ENCODE measurements at regions not wholly inside any gene's neighbourhood (a gene's known extent, or its start where the extent isn't known, plus 50 kb on each side); places are given as distances from the start of the nearest gene placed in this dataset.
A peak's percentile ranks its signal among the peaks of the same experiment; 100 is the strongest.

GRCh38 chr17:6908807-6909206 is 77.3 kb upstream of the TEKT1 start:
- ATAC-seq (no peak), DNase-seq (no peak)
- no peaks in the 10 kb centered on the region for H3K36me3 ChIP-seq
- 93% methylated on average over 3 of the region's 5 CpGs for WGBS (ENCODE audit: insufficient coverage, low coverage, low lambda C conversion rate, missing lambda C conversion rate)
- no peak for TF ChIP-seq POLR2A (IDR thresholded peaks at IDR 0.05)
- TF ChIP-seq, protein P1, sequence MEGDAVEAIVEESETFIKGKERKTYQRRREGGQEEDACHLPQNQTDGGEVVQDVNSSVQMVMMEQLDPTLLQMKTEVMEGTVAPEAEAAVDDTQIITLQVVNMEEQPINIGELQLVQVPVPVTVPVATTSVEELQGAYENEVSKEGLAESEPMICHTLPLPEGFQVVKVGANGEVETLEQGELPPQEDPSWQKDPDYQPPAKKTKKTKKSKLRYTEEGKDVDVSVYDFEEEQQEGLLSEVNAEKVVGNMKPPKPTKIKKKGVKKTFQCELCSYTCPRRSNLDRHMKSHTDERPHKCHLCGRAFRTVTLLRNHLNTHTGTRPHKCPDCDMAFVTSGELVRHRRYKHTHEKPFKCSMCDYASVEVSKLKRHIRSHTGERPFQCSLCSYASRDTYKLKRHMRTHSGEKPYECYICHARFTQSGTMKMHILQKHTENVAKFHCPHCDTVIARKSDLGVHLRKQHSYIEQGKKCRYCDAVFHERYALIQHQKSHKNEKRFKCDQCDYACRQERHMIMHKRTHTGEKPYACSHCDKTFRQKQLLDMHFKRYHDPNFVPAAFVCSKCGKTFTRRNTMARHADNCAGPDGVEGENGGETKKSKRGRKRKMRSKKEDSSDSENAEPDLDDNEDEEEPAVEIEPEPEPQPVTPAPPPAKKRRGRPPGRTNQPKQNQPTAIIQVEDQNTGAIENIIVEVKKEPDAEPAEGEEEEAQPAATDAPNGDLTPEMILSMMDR (IDR thresholded peaks at IDR 0.05): no peak
- intact Hi-C loops (cut with DNase I): no loop called here
- H3K4me3 ChIP-seq: no peak overlapping the region
- H3K27ac ChIP-seq: no peak overlapping the region
- no peaks in the 10 kb centered on the region for H3K4me1 ChIP-seq
- H3K9me3 ChIP-seq: no peaks in the 10 kb centered on the region
- no peaks in the 10 kb centered on the region for H3K27me3 ChIP-seq

DNA sequence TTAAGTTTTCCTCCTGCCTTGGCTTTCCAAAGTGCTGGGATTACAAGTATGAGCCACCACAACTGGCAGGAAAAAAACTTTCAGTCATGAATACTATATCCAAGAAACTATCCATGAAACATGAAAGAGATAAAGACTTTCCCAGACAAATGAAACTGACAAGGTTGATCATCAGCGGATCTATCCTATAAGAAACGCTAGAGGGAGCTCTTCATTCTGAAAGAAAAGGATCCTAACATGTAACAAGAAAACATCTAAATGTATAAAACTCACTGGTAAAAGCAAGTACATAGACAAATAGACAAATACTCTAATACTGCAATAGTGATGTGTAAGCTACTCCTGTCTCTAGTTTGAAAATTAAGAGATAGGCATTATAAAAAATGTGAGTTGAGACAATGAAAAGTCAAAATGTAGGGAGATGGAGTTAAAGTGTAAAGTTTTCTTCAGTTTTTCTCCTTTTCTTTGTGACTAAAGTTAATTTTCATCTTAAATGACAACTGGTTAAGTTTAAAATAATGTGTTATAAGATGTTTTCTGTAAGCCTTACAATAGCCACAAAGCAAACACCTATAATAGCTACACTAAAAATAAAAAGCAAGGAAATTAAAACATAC is 79.6 kb upstream of the TEKT1 start:
- 6% methylated on average over 2 of the region's 2 CpGs for WGBS (ENCODE audit: insufficient coverage, low coverage, low lambda C conversion rate, missing lambda C conversion rate)
- intact Hi-C loops (cut with DNase I): loop anchor here in 1 of 2 donors (10.0 kb wide), 1 partner anchor 94 kb away; no protein-coding TSS in a partner anchor
- DNase-seq (no peak), ATAC-seq (peak in 3 of 4 donors; percentile 20 to 28 (median 26))
- no peaks in the 10 kb centered on the region for H3K9me3 ChIP-seq
- H3K4me3 ChIP-seq: no peak overlapping the region
- no peaks in the 10 kb centered on the region for H3K4me1 ChIP-seq
- H3K36me3 ChIP-seq: no peaks in the 10 kb centered on the region
- H3K27me3 ChIP-seq: no peaks in the 10 kb centered on the region
- TF ChIP-seq, protein P1 (IDR thresholded peaks at IDR 0.05): peak; percentile 45 to 75 (median 63)
- TF ChIP-seq POLR2A (IDR thresholded peaks at IDR 0.05): no peak
- no peak overlapping the region for H3K27ac ChIP-seq

- DNase-seq (no peak), ATAC-seq (no peak)
- Histone ChIP-seq H3K27ac (no peak overlapping the region), H3K4me3 (no peak overlapping the region), H3K36me3 (no peaks in the 10 kb centered on the region), H3K4me1 (no peaks in the 10 kb centered on the region), H3K9me3 (no peaks in the 10 kb centered on the region), H3K27me3 (no peaks in the 10 kb centered on the region)
- intact Hi-C loops (cut with DNase I): loop anchor here in 1 of 2 donors (10.0 kb wide), 1 partner anchor 92 kb away; no protein-coding TSS in a partner anchor
- TF ChIP-seq, protein P1 (IDR thresholded peaks at IDR 0.05): no peak
- 57% methylated on average over 13 of the region's 13 CpGs for WGBS (ENCODE audit: insufficient coverage, low coverage, low lambda C conversion rate, missing lambda C conversion rate)
These were observed 80.9 kb upstream of the TEKT1 start for GRCh38 chr17:6912110-6913051.

DNA sequence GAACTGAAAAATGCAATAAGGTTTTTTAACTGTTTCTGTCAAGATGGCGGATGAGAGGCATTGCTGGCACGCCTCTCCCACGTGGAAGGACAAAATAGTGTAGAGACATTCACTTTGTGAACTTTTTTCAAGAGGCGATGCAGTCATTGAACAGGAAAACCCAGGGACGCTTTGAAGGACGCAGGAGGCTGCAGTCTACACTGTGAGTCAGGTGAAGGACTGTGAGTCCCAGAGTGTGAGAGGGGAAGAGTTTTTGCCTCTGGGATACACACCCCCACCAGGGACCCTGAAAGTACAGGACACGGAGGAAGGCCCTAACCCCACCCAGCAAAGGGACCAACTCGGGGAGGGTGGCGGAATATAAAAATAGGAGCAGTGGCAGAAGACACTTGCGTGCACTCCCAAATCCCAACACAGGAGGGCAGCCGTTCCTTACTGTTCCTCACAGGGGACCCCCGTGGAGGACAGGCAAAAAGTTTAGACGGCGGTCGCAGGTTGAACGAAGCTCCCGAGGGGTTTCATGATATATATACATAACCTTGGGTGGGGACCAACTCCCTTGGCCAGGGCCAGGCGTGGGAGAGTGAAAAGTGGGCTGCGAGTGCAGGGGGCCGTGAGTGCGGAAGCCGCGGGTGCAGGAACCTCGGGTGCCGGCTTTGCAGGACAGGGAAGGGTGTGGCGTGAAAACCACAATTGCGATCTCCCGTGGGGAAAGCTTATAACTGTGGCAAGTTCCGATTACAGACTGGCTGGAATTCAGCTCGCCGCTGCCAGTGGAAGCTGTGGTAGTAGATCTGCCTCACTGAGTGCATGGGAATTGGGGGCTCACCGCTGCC is 82.0 kb upstream of the ALOX12 start:
- 13% methylated on average over 17 of the region's 32 CpGs for WGBS (ENCODE audit: insufficient coverage, low coverage, low lambda C conversion rate, missing lambda C conversion rate)
- DNase-seq (peak; percentile 65 to 71 (median 68)), ATAC-seq (peak; percentile 76 to 86 (median 82))
- Histone ChIP-seq H3K4me1 (no peaks in the 10 kb centered on the region), H3K27me3 (no peaks in the 10 kb centered on the region), H3K27ac (no peak overlapping the region), H3K4me3 (no peak overlapping the region), H3K9me3 (no peaks in the 10 kb centered on the region), H3K36me3 (no peaks in the 10 kb centered on the region)
- intact Hi-C loops (cut with DNase I): loop anchor here in 1 of 2 donors (10.0 kb wide), 1 partner anchor 91 kb away; no protein-coding TSS in a partner anchor
- TF ChIP-seq, protein P1 (IDR thresholded peaks at IDR 0.05): peak; percentile 65 to 75 (median 66)
- no peak for TF ChIP-seq POLR2A (IDR thresholded peaks at IDR 0.05)

Measured in right lobe of liver (tissue), 6 donors.